ENCODE measurements at regions not wholly inside any gene's neighbourhood (a gene's known extent, or its start where the extent isn't known, plus 50 kb on each side); places are given as distances from the start of the nearest gene placed in this dataset.

GRCh38 chr22:48306785-48307510, 1520.7 kb downstream of the BRD1 start:
- TF ChIP-seq CTCF (IDR thresholded peaks at IDR 0.05; ENCODE audit: low read depth, low read length) (no peak), MYC (IDR thresholded peaks at IDR 0.05; ENCODE audit: low read depth, low read length) (no peak), POLR2A (IDR thresholded peaks at IDR 0.05; ENCODE audit: extremely low read depth, insufficient read length) (no peak), MAX (IDR thresholded peaks at IDR 0.05; ENCODE audit: low read depth, low read length) (no peak)

Measured in NB4 (cell line).